Endothelial cell of umbilical vein (primary cell): ENCODE measurements at regions not wholly inside any gene's neighbourhood (a gene's known extent, or its start where the extent isn't known, plus 50 kb on each side); places are given as distances from the start of the nearest gene placed in this dataset.

ENCODE experiments used
- CTCF ChIP-seq, 2 donors: IDR thresholded peaks; 1 replicate in 1 of 2; 2 replicates in 1 of 2; pipeline ENCODE4 v1.5.1; 2011; ENCODE audit warnings: low read length in 2 of 2, mild to moderate bottlenecking in 2 of 2, moderate library complexity in 2 of 2, control low read depth in 1 of 2, inconsistent platforms in 1 of 2, low read depth in 1 of 2; ENCODE audit not compliant: insufficient read depth in 1 of 2; ENCODE audit errors: extremely low read depth in 1 of 2
- EZH2 ChIP-seq: IDR thresholded peaks from 2 replicates; pipeline ENCODE4 v1.6.1; 2012; ENCODE audit warnings: borderline replicate concordance, low read depth, mild to moderate bottlenecking, moderate library complexity, low read length, inconsistent platforms; ENCODE audit not compliant: severe bottlenecking
- FOS ChIP-seq: IDR thresholded peaks from 2 replicates; pipeline ENCODE4 v1.6.1; 2011; ENCODE audit warnings: mild to moderate bottlenecking, low read length, moderate library complexity, borderline replicate concordance; ENCODE audit not compliant: insufficient read depth
- MAX ChIP-seq: IDR thresholded peaks from 2 replicates; pipeline ENCODE4 v1.6.1; 2011; ENCODE audit not compliant: insufficient read depth, insufficient read length
- MYC ChIP-seq: IDR thresholded peaks from one replicate; pipeline ENCODE4 v1.6.1; 2011; ENCODE audit warnings: mild to moderate bottlenecking, low read depth, low read length
- POLR2A ChIP-seq: IDR thresholded peaks from 2 replicates; pipeline ENCODE4 v1.6.1; 2012; ENCODE audit warnings: low read depth, mild to moderate bottlenecking, control low read depth, low read length
- POLR2AphosphoS5 ChIP-seq: IDR thresholded peaks from 2 replicates; pipeline ENCODE4 v1.6.1; 2012; ENCODE audit warnings: low read depth, mild to moderate bottlenecking, control low read depth, low read length, moderate library complexity; ENCODE audit not compliant: insufficient read depth

- TF ChIP-seq POLR2A (no peak), CTCF (IDR thresholded peaks at IDR 0.05; ENCODE audit: extremely low read depth in 1 of 2, insufficient read depth in 1 of 2, low read depth in 1 of 2, low read length in 2 of 2) (no peak), EZH2 (no peak), MYC (no peak), POLR2AphosphoS5 (no peak), FOS (no peak), MAX (no peak)
Measured at GRCh38 chr4:23149815-23150214, 457.1 kb downstream of the GBA3 start.
